GM21367 (cell line): ENCODE measurements at regions not wholly inside any gene's neighbourhood (a gene's known extent, or its start where the extent isn't known, plus 50 kb on each side); places are given as distances from the start of the nearest gene placed in this dataset.

ENCODE experiments used
- ATAC-seq: cut with Tn5 transposase; IDR thresholded peaks from one replicate; pipeline ENCODE4 v1.9.1; 2021; ENCODE audit not compliant: unreplicated experiment

DNA sequence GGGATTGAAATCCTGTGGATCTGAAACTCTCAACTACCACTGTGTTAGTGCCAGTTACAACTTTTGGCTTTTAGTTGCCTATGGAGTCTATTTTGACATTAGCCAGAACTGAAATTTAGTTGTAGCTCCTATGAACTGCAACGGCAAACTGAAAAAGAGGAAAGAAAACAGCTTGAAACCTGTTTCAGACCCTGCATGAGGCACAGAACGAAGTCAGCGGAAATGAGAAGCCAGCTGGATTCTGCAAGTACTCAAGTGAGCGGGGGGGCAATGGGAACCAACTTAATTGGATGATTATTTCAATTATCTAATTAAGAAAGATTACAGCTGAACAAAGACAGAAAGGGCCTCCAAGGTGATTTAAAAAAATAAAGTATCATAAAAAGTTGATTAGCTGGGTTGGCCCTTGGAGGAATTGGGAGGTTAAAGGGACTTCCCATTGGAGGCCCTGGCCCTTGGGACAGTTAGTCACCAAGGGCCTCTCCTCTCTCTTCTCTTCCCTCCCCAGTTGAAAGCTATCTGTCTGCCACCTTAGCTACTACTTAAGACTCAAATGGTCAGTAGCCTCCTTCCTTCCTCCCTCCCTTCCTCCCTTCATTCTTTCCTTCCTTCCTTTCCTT is 352.1 kb downstream of the SHQ1 start:
- no peak for ATAC-seq

DNA sequence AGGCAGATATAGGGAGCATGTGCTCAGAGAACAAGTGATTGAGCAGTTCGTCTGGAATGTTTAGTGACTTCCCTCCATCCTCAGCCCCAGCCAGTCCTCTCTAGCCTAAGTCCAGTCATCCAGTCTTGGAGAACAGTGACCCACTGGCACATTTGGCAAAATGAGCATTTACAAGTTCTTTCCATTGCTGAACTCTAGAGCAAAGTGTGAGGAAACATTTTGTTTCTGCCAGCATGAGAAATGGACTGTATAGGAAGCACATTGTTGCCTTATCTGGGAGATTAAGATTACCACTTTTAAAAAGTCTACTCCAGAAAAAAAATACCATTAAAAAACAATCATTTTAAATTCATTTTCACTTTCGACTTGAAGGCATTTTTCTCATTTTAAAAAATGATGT is 353.6 kb downstream of the SHQ1 start:
- ATAC-seq: no peak

DNA sequence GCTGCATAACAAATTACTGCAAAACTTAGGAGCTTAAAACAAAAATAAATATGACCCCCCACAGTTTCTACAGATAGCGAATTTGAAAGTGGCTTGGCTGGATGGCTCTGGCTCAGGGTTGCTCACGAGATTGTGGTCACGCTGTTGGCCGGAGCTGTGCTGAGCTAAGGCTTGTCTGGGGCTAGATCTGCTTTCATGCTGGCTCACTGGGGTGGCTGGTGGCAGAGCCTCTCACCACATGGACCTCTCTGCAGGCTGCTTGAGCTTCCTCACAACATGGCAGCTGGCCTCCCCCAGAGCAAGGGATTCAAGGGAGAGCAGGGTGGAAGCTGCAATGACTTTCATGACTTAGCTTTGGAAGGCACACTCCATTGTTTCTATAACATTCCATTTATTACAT is 354.1 kb downstream of the SHQ1 start:
- ATAC-seq: no peak

DNA sequence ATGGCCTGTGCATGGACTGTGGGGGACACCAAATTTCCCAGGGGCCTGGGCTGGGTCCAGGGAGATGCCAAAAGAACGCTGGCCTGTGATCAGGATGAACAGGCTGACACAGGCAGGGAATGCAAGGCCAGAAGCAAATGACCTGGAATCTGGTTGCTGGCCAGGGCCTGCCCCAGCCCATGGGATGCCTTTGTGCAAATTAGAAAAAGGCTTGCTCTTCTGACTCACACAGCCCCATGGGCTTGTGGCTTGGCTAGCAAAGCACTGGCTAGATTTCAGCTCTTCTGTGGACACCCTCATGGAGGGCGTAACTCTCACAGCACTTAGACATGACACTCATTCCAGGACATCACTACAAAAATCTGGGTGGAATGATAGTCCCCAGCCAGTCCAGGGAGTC is 356.0 kb downstream of the SHQ1 start:
- no peak for ATAC-seq

DNA sequence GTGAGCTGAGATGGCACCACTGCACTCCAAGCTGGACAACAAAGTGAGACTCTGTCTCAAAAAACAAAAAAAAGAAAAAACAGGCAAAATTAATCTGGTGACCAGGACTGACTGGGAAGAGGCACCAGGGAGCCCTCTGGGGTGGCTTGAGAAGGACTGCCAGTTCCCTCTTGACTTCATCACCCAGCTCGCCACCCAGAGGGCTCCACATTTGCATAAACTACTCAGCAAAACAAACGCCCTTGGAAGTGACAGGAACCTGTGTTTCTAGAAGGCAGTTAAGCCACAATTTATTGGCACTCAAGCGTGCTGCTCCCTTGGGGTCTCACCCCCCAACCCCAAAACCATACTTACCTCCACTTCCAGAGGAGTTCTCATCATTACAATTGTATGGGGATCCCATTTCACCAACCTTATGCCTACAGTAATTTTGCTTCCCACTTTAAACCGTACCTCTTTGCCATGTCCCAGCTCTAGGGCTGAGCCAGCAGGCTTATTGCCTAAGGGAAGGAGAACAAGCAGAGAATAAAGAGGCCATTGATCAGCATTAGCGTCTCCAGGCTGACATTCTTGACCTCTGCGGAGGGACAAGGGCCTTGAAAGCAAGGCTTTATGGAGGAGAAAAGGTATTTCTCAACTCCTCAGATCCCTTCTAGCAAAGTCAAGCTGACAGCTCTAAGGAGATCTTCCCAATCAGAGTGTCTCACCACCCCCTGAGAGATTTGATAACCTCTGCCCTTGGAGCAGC is 357.4 kb downstream of the SHQ1 start:
- ATAC-seq: no peak

DNA sequence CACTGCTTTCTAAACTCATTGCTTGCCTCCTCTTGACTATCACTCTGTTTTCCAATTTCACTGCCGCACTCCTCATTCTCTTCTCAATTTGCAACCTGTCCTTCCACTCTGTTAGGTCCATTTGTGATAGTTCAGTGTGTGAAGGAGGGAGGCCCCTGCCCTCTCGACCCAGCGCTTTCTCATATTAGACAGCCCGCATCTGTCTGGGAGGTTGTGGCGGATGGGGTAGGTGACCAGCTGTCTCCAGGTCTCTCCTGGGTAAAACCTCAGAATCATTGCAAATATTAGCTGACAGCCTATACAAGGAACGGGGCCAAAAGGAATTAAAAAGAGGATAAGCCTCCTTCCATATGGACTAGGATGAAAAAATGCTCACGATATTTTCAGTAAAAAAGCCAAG is 358.3 kb downstream of the SHQ1 start:
- no peak for ATAC-seq

DNA sequence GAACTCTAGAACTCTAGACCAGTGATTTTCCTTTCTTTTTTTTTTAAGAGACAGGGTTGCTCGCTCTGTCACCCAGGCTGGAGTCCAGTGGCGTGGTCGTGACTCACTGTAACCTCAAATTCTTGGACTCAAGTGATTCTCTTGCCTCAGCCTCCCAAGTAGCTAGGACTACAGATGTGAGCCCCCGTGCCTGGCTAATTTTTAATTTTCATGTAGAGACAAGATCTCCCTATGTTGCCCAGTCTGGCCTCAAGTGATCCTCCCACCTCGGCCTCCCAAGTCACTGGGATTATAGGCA is 359.6 kb downstream of the SHQ1 start:
- no peak for ATAC-seq

DNA sequence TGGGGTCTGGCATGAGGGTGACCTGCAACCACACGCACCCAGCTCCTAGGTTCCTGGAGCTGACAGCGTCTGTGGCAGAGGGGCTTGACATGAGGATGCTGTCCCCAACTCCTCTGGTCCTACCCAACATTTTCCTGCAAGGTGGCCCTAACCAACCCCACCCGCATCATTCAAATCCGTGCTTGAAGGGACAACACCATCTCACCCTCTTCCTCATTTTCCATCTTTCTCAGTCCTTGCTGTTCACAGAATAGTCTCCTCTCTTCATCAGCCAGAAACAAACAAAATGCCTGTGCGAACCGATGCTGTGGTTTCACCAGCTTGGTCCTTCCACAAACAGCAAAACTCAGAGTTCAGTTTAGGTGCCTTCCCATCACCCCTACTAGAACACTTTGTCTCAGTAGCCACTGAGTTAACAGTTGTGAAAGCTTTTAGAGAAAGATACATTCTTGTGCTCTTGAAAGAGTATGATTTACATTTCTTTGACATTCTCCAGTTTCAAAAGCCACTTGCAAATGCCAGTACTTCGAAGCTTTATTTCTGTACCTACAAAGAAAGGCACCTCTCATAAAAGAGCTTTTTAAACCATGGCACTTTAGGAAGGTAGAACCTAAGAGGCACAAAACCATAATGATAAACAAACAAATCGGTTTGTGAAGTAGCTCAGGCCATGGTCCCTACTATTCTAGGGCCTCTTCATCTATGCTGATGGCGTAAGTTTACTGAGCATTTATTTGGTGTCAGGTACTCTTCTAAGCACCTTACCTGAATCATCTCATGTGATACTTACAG is 360.1 kb downstream of the SHQ1 start:
- ATAC-seq: no peak

DNA sequence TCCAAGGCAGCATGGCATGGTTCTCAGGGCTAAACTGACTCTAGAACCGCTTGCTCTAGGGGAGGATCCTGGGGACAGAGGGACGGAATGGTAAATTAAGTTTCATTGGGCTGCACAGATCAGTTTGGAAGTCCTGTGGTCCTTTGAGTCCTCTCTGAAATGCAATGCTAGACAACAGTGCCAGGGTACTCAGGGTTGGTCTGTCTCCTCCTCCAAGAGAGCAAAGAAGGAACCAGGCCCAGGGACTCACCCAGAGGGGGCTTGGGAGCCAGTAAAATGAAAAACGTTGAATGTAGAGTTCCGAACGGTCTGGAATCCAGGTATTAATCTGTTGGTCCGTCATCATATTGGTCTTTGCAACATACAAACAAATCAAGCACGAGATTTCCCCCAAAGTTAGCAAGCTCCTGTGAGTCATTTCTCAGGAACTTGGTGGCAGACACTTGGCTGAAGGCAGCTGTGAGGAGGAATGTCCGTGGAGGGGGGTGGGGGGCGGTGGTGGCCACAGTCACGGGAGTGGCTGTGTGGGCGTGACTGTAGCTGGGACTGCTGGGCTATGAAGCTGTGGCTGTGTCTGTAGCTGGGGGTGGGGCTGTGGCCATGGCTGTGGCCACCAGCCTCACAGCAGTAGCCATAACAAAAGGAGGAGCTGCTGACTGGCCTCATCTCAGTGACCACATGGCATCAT is 361.0 kb downstream of the SHQ1 start:
- no peak for ATAC-seq

DNA sequence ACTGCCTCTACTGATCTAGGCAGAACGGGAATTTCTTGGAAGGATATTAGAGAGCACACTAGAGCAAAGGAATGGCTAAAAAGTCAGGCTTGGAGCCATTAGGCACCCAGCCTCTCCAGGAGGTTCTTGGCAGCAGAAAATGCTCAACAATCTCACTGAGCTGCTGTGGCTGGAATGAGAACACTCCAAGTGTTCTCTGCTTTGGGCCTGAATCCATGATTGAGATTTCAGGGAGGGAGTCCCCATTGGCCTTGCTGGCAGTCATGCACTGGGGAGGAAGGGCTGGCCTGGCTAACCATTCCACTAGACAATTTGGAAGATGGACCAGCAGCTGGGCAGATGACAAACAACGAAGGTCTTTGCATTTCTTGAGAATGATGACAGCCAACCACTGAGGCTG is 362.6 kb downstream of the SHQ1 start:
- no peak for ATAC-seq

DNA sequence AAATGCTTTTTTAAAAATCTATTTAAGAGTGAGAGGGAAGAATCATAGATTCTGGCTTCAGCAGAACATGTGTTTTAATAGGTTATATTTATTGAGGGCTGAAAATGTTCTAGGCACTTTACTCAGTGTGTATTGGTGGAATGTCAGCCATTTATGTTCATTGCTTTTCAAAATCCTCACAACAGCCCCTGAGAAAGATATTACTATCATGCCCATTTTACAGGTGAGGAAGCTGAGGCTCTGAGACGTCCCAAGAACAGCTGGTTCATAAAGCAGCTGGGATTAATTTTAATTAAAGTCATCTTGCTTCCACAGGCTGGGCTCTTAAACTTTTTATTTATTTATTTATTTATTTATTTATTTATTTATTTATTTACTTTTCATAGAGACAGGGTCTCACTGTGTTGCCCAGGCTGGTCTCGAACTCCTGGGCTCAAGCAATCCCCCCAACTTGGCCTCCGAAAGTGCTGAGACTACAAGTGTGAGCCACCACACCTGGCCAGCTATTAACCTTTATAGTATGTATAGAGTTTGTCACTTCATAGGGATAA is 364.6 kb downstream of the SHQ1 start:
- ATAC-seq: no peak

DNA sequence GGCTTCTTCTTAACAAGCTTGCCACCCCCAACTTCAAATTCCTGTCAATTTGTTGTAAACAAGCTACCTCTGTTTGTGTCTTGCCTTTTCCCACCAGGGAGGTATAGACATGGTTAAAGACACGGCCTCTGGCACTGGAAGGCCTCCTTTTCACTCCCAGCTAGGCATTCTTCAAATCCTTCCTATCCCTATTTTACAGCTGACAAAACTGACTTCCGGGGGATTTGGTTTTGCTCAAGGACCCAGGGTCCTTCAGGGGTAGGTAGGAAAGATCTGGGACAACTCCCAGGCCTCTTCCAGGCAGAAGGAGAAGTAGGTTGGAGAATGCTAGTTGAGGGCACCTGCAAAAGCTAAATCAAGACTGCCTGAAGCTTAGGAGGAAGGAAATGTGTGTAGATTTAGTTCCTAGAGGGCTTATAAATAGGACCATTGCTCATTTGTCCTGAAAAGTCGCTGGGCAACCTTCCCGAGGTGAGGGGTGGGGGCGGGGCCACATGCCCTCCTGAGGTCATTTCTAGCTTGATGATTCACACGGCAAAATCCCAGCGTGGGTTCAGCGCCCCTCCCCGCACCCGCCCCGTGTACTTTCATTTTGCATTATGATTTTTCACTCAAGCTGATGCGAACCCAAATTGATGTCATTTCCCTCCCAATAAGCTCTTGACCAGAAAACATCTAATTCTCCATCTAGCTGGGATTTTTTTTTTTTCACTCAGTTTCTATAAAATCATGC is 365.5 kb downstream of the SHQ1 start:
- no peak for ATAC-seq

DNA sequence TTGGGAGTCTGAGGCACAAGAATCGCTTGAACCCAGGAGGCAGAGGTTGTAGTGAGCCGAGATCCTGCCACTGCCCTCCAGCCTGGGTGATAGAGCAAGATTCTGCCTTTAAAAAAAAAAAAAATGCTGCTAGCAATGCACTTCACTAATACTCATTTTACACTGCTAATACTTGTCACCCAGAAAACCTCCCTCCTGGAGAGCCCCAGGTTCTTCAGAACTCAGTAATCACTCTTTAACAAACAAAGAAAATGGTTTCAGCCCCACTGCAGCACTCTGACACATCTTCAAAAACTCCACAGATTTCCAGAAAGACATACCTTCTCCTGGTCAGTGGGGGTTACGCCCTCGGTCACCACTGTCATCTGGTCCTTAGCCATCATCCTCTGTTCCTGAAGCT is 366.7 kb downstream of the SHQ1 start:
- ATAC-seq: no peak

DNA sequence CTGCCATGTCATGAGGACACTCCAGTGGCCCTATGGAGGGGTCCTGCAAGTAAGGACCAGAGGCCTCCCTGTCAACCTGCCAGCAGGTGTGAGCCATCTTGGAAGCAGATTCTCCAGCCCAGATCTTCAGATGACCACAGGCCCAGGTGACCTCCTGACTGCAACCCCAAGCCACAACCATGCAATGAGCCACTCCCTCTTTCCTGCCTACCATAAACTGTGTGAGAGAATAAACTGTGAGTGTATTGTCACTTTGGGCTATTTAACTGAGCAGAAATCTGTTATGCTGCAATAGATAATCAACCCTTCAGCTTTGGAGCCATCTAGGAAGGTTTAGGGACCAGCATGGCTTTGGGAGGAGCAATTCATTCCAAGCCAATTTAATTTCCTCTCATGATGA is 367.9 kb downstream of the SHQ1 start:
- no peak for ATAC-seq

DNA sequence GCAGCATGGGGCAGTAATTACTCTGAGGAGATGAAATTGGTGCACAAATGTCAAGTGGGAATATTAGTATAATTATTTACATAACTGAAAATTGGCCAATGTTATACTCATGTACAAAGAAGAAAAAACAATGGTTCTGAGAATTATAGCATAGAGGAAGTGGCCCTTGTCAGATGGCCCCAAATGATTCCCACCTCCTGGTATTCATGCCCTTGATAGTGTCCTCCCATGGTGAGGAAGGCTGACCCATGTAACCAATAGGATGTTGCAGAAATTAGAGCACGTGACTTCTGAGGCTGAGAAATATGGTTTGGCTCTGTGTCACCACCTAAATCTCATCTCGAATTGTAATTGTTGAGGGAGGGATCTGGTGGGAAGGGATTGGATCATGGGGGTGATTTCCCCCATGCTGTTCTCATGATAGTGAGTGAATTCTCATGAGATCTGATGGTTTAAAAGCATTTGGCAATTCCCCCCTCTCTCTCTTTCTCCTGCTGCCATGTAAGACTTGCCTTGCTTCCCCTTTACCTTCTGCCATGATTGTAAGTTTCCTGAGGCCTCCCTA is 368.5 kb downstream of the SHQ1 start:
- no peak for ATAC-seq

DNA sequence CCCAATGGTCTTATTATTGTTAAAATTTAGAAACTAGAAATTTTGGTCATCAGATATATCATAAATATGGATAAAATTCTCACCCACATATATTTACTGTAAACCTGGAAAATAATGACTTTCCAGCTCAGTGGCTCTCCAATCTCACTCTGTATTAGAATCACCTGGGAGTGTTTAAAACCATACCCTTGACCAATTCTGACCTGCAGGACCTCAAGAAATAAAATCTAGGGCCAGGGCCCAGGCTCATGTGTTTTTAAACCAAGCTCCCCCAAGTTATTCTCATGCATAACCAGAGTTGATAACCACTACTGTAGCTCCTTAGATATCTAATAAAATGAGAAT is 372.1 kb downstream of the SHQ1 start:
- ATAC-seq: no peak

DNA sequence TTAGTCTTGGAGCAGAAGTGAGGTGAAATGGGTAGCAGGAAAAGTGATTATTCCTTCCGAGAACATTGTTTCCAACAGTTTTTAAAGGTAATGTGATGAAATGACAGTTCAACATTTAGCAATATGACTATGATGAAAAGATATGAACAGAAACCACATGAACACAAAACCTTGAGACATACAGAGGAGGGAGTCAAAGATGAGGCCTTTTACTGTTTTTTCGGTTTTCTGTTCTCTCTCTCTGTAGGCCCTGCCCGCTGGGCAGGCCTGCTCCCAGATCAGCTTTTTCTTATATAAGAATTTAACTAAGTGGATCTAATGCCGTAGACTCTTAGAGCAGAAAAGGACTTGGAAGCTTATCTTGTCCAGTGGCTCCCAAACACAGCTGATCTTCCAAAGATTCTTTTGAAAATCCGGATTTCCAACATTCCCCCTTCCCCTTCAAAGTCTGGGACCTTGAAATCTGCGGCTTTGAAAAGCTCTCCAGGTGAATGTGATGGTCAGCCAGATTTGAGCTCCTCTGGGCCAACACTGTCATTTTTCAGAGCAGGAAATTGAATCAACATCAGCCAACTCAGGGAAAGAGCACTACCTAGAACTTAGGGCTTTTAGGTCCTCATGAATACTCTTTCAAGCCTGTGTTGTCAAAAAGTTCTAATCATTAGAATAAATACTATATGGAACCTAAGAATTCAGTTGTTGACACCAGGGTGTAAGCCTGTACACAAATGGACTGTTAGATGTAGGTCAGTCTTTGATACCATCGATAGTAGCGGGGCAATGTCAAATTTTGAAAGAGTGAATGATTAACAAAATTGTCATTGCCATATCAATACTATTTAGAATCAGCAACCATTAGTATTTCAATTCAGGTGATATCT is 372.7 kb downstream of the SHQ1 start:
- ATAC-seq: no peak

DNA sequence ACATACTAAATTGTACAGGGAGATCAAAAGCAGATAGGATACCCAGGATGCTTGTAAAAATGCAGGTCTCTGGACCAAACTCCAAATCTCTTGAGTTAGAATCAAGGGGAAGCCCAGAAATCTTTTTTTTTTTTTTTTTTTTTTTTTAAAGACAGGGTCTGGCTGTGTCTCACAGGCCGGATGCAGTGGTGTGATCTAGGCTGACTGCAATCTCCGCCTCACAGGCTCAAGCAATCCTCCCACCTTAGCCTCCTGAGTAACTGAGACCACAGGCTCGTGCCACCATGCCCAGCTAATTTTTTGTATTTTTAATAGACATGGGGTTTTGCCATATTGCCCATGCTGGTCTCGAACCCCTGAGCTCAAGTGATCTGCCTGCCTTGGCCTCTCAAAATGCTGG is 373.5 kb downstream of the SHQ1 start:
- no peak for ATAC-seq

DNA sequence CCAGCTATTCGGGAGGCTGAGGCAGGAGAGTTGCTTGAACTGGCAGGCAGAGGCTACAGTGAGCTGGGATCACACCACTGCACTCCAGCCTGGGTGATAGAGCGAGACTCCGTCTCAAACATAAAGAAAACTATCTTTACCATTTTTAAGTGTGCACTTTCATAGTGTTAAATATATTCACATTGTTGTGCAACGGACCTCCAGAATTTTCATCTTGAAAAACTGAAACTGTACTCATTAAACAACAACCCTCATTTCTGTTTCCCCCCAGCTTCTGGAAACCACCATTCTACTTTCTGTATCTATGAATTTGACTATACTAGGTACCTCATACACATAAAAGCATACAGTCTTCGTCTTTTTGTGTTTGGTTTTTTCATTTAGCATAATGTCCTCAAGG is 375.1 kb downstream of the SHQ1 start:
- ATAC-seq: peak; percentile 82
